Activated CD8-positive, alpha-beta T cell treated with anti-CD3 and anti-CD28 coated beads for 36 hours (primary cell): ENCODE measurements at regions not wholly inside any gene's neighbourhood (a gene's known extent, or its start where the extent isn't known, plus 50 kb on each side); places are given as distances from the start of the nearest gene placed in this dataset.

Source experiments
- ATAC-seq: fragments of 200-7000 bp; cut with Tn5 transposase; one replicate; pipeline ENCODE4 v1.10.0; 2021; ENCODE audit warnings: mild to moderate bottlenecking, moderate library complexity
- CTCF ChIA-PET: fragments of 350-600 bp; sonication (Branson Sonifier 250); formaldehyde crosslinking; loops from one replicate; lab custom pipeline; 2021; ENCODE audit warnings: antibody characterized with exemption; lab: Charles Lee
- POLR2A ChIA-PET: fragments of 350-600 bp; sonication (Branson Sonifier 250); formaldehyde crosslinking; loops from one replicate; lab custom pipeline; 2021; ENCODE audit warnings: antibody characterized with exemption; lab: Charles Lee
- DNase-seq: peaks from one replicate; pipeline ENCODE4 v3.0.0-alpha.2; 2020
- H3K27ac Mint-ChIP-seq: one replicate; pipeline ENCODE4 v1.8.0; 2021; ENCODE audit warnings: mild to moderate bottlenecking, mixed read lengths
- H3K27me3 Mint-ChIP-seq: one replicate; pipeline ENCODE4 v1.8.0; 2021; ENCODE audit warnings: mixed read lengths
- H3K36me3 Mint-ChIP-seq: one replicate; pipeline ENCODE4 v1.8.0; 2021; ENCODE audit warnings: low read depth, mixed read lengths
- H3K4me1 Mint-ChIP-seq: one replicate; pipeline ENCODE4 v1.8.0; 2021; ENCODE audit warnings: low read depth, mixed read lengths
- H3K4me3 Mint-ChIP-seq: one replicate; pipeline ENCODE4 v1.8.0; 2021; ENCODE audit warnings: mild to moderate bottlenecking, moderate library complexity, mixed read lengths
- H3K9me3 Mint-ChIP-seq: one replicate; pipeline ENCODE4 v1.8.0; 2021; ENCODE audit warnings: mixed read lengths
- CTCF ChIP-seq: fragments of 200-600 bp; IDR thresholded peaks from one replicate; pipeline ENCODE4 v1.8.0; 2022; ENCODE audit warnings: antibody characterized with exemption, mild to moderate bottlenecking
- intact Hi-C: fragments of 100-400 bp; cut with micrococcal nuclease; formaldehyde crosslinking; loops from one replicate; pipeline ENCODE4 v1.10.0; 2022

GRCh38 chr4:11494232-11494631, 65.5 kb upstream of the HS3ST1 start:
- intact Hi-C loops = no loop called here
- ATAC-seq (no peak), DNase-seq (no peak)
- peaks cover 2% of the 10 kb centered on the region for H3K27me3 Mint-ChIP-seq
- TF ChIP-seq CTCF = no peak
- peaks cover 11% of the 10 kb centered on the region for H3K4me1 Mint-ChIP-seq
- no peak overlapping the region for H3K4me3 Mint-ChIP-seq
- POLR2A ChIA-PET = no interaction called here
- no peaks in the 10 kb centered on the region for H3K36me3 Mint-ChIP-seq
- peaks cover 8% of the 10 kb centered on the region for H3K9me3 Mint-ChIP-seq
- H3K27ac Mint-ChIP-seq = no peak overlapping the region
- CTCF ChIA-PET = no interaction called here

DNA sequence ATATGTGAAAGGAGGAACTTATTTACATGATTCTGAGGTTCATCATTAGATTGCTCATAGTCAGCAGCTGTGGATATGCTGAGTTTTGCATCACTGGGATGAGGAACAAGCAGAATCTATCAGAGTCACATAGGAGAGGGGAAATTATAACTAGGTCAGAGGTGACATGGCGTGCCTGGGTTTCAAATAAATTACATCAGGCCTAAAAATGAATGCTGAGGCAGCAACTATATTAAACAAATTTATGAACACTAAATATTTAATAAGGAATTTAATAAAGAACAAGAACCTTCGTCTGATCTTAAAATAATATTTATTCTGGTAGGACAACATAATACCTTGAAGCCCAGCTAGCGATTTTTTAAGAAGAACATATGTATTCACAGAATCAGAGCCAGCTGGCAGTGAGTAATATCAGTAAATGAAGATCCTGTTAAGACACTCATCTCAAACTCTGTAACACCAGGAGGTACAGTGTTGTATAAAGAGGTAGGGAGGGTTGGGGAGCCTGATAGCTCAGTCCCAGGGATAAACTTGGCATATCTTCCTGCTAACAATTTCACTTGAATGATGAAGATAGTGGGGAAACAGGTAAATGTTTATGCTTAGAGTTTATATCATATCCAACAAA, 60.9 kb upstream of the HS3ST1 start:
- Mint-ChIP-seq H3K27ac (no peak overlapping the region), H3K9me3 (no peaks in the 10 kb centered on the region), H3K4me1 (peaks cover 20% of the 10 kb centered on the region), H3K36me3 (no peaks in the 10 kb centered on the region), H3K4me3 (no peak overlapping the region), H3K27me3 (no peaks in the 10 kb centered on the region)
- DNase-seq (no peak), ATAC-seq (peak; percentile 27)
- CTCF ChIA-PET = interaction anchor here (1.1 to 1.2 kb wide), 2 partner anchors 9 to 15 kb away, joined by 3 read pairs; no protein-coding TSS in a partner anchor
- no peak for TF ChIP-seq CTCF
- intact Hi-C loops = no loop called here
- POLR2A ChIA-PET = no interaction called here

DNA sequence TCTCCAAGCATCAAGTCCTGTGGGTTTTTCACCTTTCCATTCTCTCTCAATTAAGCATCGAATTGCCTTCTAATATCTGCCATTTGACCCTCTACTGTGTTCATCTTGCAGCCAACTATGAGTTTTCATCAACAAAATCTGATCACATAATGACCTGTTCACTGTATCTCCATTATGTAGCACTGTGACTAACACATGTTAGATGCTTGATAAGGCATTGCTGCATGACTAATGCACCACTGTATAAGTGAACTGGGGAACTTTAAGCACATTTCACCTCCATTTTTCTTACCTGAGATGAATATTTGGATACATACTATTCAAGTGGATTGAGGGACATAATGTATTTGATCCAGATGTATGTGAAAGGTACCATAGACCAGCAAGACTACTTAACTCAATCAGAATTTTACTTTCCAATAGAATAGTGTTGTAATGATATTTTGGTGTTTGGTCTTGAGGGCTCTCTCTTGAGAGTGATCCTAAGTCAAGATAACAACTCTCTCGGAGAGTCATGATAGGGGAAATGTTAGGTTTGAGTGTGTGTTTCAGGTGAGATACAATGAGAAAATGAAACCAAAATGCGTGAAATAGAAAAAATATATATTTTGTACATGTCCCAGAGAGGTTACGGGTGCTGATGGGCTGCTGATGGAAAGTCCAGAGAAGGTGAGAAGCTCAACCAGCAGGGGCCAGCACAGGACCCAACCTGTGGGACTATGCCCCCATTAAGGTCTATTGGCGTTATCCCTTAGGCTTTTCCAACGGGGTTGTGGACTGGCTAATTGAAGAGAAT, 60.2 kb upstream of the HS3ST1 start:
- DNase-seq = no peak
- no peaks in the 10 kb centered on the region for H3K9me3 Mint-ChIP-seq
- no peaks in the 10 kb centered on the region for H3K27me3 Mint-ChIP-seq
- intact Hi-C loops = no loop called here
- H3K4me1 Mint-ChIP-seq = peaks cover 20% of the 10 kb centered on the region
- H3K36me3 Mint-ChIP-seq = no peaks in the 10 kb centered on the region
- no peak overlapping the region for H3K27ac Mint-ChIP-seq
- CTCF ChIA-PET = interaction anchor here (1.1 to 1.2 kb wide), 2 partner anchors 9 to 16 kb away, joined by 3 read pairs; no protein-coding TSS in a partner anchor
- ATAC-seq = peak; percentile 70
- POLR2A ChIA-PET = interaction anchor here (0.7 kb wide), 1 partner anchor 890 kb away, joined by 3 read pairs; no protein-coding TSS in a partner anchor
- TF ChIP-seq CTCF = no peak
- no peak overlapping the region for H3K4me3 Mint-ChIP-seq

- Mint-ChIP-seq H3K27ac (no peak overlapping the region), H3K36me3 (no peaks in the 10 kb centered on the region), H3K4me3 (no peak overlapping the region), H3K9me3 (no peaks in the 10 kb centered on the region), H3K27me3 (no peaks in the 10 kb centered on the region), H3K4me1 (peaks cover 22% of the 10 kb centered on the region)
- POLR2A ChIA-PET = interaction anchor here (0.7 kb wide), 1 partner anchor 889 kb away, joined by 3 read pairs; no protein-coding TSS in a partner anchor
- CTCF ChIA-PET = no interaction called here
- intact Hi-C loops = no loop called here
- TF ChIP-seq CTCF = no peak
- peak; percentile 55 for ATAC-seq
- DNase-seq = no peak
These were observed 59.3 kb upstream of the HS3ST1 start for GRCh38 chr4:11487868-11488544.
